Gastroesophageal sphincter (tissue), 4 donors: ENCODE measurements at regions not wholly inside any gene's neighbourhood (a gene's known extent, or its start where the extent isn't known, plus 50 kb on each side); places are given as distances from the start of the nearest gene placed in this dataset.

Experiments
- ATAC-seq: fragments of 150-250 bp; one replicate; pipeline ENCODE4 v1.9.1; 2016; ENCODE audit warnings: mild to moderate bottlenecking, moderate library complexity
- H3K27ac ChIP-seq, 4 donors: fragments of 200-600 bp; sonication (generic) in 3 of 4; 1 replicate in 3 of 4; 2 replicates in 1 of 4; pipeline ENCODE4 v1.5.1; 2016 to 2019
- H3K27me3 ChIP-seq: fragments of 200-600 bp; sonication (generic); one replicate; pipeline ENCODE4 v1.5.1; 2019
- H3K36me3 ChIP-seq, 2 donors: fragments of 200-600 bp; sonication (generic); one replicate each; pipeline ENCODE4 v1.5.1; 2019; ENCODE audit warnings: control low read depth in 1 of 2
- H3K4me1 ChIP-seq, 3 donors: fragments of 200-600 bp; sonication (generic); 1 replicate in 2 of 3; 2 replicates in 1 of 3; pipeline ENCODE4 v1.5.1; 2016 to 2019; ENCODE audit warnings: control low read depth in 2 of 3
- H3K4me3 ChIP-seq, 2 donors: fragments of 200-600 bp; sonication (generic); one replicate each; pipeline ENCODE4 v1.5.1; 2019; ENCODE audit warnings: mild to moderate bottlenecking in 1 of 2, moderate library complexity in 1 of 2
- H3K9me3 ChIP-seq, 3 donors: fragments of 200-600 bp; sonication (generic); one replicate each; pipeline ENCODE4 v1.5.1; 2017 to 2019; ENCODE audit warnings: control low read depth in 2 of 3
- EP300 ChIP-seq: sonication (generic); formaldehyde crosslinking; IDR thresholded peaks from one replicate; pipeline ENCODE4 v1.6.1; 2017; ENCODE audit warnings: antibody characterized with exemption, mild to moderate bottlenecking
- POLR2A ChIP-seq, 2 donors: fragments of 450-650 bp; IDR thresholded peaks; one replicate each; pipeline ENCODE4 v1.6.1; 2017; ENCODE audit warnings: antibody characterized with exemption in 2 of 2, mild to moderate bottlenecking in 2 of 2, moderate library complexity in 1 of 2
- POLR2AphosphoS5 ChIP-seq: sonication (generic); formaldehyde crosslinking; IDR thresholded peaks from one replicate; pipeline ENCODE4 v1.6.1; 2017; ENCODE audit warnings: antibody characterized with exemption
- WGBS, 2 donors: methylation state at CpG; one replicate each; pipeline ENCODE4 v1.1.5; 2018; ENCODE audit warnings: low coverage in 1 of 2; 5-methylcytosine and 5-hydroxymethylcytosine counted together
- TF ChIP-seq, protein P1 (sequence below), 4 experiments: fragments of 200-600 bp in 2 of 4; fragments of 450-650 bp in 2 of 4; sonication (generic) in 1 of 4; IDR thresholded peaks; one replicate each; pipeline ENCODE4 v1.5.1; 2017 to 2019; ENCODE audit warnings: antibody characterized with exemption in 4 of 4, mild to moderate bottlenecking in 2 of 4, moderate library complexity in 2 of 4

DNA sequence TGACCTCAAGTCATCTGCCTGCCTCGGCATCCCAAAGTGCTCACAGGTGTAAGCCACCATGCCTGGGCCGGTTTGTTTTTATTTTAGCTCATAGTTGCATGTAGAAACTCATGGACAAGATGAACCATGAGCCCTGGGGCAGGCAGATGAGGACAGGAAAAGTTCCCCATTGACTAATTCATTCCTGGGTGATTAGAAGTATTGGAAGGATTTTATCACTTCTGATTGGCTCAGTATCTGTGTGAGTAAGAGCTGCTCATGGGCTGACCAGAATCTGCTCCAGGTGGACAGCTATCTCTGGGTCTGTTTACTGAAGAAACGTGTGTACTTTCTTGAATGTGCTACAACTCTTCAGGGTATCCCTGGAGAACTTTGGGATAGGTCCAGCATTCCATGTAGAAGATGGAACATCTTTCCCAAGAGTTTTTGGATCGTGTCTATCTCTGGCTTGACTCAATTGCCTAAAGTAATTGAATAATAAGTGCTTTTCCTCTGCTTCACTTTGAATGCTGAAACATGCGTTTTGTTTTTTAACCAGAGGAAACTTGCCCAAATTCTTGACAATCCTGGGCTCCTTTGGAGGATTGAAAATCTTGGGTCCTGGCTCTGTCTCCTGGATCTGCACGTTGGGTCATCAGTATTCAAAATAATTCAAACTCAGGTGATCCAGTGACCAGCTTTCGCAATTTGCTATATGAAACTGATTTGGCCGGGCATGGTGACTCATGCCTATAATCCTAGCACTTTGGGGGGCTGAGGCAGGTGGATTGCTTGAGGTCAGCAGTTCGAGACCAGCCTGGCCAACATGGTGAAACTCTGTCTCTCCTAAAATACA, 88.6 kb upstream of the DHRSX start:
- H3K4me1 ChIP-seq, result peaks cover 0 to 17% (median 0%) of the 10 kb centered on the region in 3 donors
- no peaks in the 10 kb centered on the region for H3K9me3 ChIP-seq
- no peak overlapping the region for H3K4me3 ChIP-seq
- TF ChIP-seq, protein P1, sequence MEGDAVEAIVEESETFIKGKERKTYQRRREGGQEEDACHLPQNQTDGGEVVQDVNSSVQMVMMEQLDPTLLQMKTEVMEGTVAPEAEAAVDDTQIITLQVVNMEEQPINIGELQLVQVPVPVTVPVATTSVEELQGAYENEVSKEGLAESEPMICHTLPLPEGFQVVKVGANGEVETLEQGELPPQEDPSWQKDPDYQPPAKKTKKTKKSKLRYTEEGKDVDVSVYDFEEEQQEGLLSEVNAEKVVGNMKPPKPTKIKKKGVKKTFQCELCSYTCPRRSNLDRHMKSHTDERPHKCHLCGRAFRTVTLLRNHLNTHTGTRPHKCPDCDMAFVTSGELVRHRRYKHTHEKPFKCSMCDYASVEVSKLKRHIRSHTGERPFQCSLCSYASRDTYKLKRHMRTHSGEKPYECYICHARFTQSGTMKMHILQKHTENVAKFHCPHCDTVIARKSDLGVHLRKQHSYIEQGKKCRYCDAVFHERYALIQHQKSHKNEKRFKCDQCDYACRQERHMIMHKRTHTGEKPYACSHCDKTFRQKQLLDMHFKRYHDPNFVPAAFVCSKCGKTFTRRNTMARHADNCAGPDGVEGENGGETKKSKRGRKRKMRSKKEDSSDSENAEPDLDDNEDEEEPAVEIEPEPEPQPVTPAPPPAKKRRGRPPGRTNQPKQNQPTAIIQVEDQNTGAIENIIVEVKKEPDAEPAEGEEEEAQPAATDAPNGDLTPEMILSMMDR (IDR thresholded peaks at IDR 0.05), result no peak
- no peak for TF ChIP-seq EP300
- TF ChIP-seq POLR2A (IDR thresholded peaks at IDR 0.05), result no peak
- TF ChIP-seq POLR2AphosphoS5, result no peak
- H3K36me3 ChIP-seq, result no peaks in the 10 kb centered on the region
- H3K27ac ChIP-seq, result no peak overlapping the region
- peak; percentile 65 for ATAC-seq
- peaks cover 12% of the 10 kb centered on the region for H3K27me3 ChIP-seq
- WGBS, 2 donors, result 43 to 59% methylated on average over 5 to 7 of the region's 9 CpGs

DNA sequence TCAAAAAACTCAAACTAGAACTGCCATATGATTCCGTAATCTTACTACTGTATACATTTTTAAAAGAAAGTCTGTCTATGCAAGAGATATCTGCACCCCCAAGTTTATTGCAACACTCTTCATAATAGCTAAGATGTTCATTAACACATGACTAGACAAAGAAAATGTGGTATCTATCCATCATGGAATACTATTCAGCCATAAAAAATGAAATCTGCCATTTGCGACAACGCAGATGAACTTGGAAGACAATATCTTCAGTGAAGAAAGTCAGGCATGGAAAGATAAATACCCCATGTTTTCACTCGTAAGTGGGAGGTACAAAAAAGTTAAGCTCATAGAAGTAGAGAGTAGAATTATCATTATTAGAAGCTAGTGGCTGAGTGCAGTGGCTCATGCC, 87.3 kb upstream of the DHRSX start:
- WGBS, 2 donors, result 74 to 92% methylated on average over 3 to 4 of the region's 4 CpGs
- ATAC-seq, result no peak
- Histone ChIP-seq H3K4me1 (peaks cover 0 to 23% (median 8%) of the 10 kb centered on the region in 3 donors), H3K4me3 (no peak overlapping the region), H3K9me3 (no peaks in the 10 kb centered on the region), H3K27ac (no peak overlapping the region), H3K36me3 (no peaks in the 10 kb centered on the region), H3K27me3 (peaks cover 25% of the 10 kb centered on the region)
- TF ChIP-seq POLR2AphosphoS5 (no peak), POLR2A (IDR thresholded peaks at IDR 0.05) (no peak), EP300 (no peak)
- TF ChIP-seq, protein P1 (IDR thresholded peaks at IDR 0.05), result no peak

DNA sequence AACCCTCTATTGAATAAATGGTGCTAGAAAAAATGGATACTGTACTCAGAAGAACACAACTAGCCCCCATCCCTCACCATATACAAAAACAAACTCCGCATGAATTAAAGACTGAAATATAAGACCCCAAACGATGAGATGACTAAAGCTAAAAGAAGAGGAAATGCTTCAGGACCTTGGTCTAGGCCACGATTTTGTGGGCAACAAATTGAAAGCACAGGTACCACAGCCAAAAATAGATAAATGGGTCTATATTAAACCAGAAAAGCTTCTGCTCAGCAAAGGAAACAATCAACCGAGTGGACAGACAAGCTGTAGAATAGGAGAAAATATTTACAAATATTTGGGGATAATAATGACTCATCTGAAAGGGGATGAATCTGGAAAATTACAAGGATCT, 86.4 kb upstream of the DHRSX start:
- H3K4me3 ChIP-seq, result no peak overlapping the region
- H3K36me3 ChIP-seq, result no peaks in the 10 kb centered on the region
- peaks cover 0 to 23% (median 10%) of the 10 kb centered on the region in 3 donors for H3K4me1 ChIP-seq
- H3K27ac ChIP-seq, result no peak overlapping the region
- H3K9me3 ChIP-seq, result no peaks in the 10 kb centered on the region
- TF ChIP-seq POLR2AphosphoS5 (no peak), POLR2A (IDR thresholded peaks at IDR 0.05) (no peak)
- 67 to 82% methylated on average over 4 of the region's 4 CpGs for WGBS, 2 donors
- no peak for ATAC-seq
- H3K27me3 ChIP-seq, result peaks cover 34% of the 10 kb centered on the region

DNA sequence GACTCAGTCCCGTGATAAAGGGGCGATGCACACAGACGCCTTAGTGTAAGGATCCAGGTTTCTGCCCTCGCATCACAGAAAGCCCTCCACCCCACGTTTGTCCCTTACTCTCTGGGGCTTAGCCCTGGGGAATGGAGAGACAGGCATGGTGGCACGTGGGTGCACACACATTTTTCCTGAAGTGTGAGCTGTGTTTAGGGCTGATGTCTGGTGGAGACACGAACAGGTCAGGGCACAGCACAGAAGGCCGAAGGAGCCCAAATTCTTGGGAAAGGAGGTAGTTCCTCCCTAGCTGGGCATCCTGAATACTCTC, 84.3 kb upstream of the DHRSX start:
- Histone ChIP-seq H3K27ac (no peak overlapping the region), H3K9me3 (no peaks in the 10 kb centered on the region), H3K4me1 (peaks cover 0 to 23% (median 10%) of the 10 kb centered on the region in 3 donors), H3K36me3 (no peaks in the 10 kb centered on the region), H3K27me3 (peaks cover 54% of the 10 kb centered on the region), H3K4me3 (no peak overlapping the region)
- 42% methylated on average over 3 of the region's 8 CpGs; no CpG with 5 or more reads in 1 of the 2 donors for WGBS, 2 donors
- no peak for ATAC-seq
- TF ChIP-seq POLR2AphosphoS5 (no peak), EP300 (no peak), POLR2A (IDR thresholded peaks at IDR 0.05) (no peak)
- TF ChIP-seq, protein P1 (IDR thresholded peaks at IDR 0.05), result no peak

DNA sequence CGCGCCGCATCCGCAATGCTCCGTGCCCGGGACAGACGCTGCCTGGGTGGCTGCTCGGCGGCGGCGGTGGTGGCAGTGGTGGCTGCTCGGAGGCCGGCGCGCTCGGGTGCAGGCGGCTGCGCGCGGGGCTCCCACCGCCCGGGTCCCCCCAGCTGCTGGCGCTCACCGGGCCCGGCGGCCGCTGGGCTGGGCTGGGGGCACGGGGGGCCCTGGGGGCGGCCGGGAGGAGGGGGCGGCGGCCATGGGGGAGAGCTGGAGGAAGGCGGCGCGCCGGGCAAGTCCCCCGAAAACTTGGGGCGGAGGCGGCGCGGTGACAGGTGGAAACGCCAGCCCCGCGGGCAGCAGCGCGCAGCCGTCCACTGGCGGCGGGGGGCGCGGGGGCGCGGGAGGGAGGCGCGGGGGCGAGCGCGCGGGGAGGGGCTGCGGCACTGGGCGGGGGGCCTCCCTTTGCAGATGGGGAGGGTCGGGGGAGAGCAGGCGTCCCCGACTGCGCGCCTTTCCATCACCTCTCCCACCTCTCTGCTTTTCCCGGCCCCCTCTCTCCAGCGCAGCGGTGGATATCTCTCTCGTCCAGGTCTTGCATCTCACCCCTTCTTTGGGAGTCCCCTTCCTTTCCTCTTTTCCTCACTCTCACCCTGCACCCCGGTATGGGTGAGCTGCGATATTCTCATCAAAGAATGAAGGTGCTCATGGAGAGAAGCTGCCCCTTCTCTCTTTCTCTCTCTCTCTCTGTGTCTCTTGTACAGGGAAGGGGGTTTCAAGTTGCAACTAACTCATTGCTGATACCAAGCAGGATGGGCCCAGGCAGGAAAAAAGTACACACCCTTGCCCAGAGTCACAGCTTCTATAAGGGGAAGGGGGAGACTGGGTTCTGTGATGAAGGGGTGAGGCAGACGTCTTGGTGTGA, 83.7 kb upstream of the DHRSX start:
- Histone ChIP-seq H3K4me1 (peaks cover 0 to 23% (median 10%) of the 10 kb centered on the region in 3 donors), H3K27ac (no peak overlapping the region), H3K36me3 (no peaks in the 10 kb centered on the region), H3K27me3 (peaks cover 60% of the 10 kb centered on the region), H3K9me3 (no peaks in the 10 kb centered on the region), H3K4me3 (peak overlapping the region in 1 of 2 donors; percentile 16)
- 7% methylated on average over 7 of the region's 73 CpGs; no CpG with 5 or more reads in 1 of the 2 donors for WGBS, 2 donors
- ATAC-seq, result no peak
- no peak for TF ChIP-seq EP300
- TF ChIP-seq, protein P1 (IDR thresholded peaks at IDR 0.05), result no peak
- no peak for TF ChIP-seq POLR2A (IDR thresholded peaks at IDR 0.05)
- TF ChIP-seq POLR2AphosphoS5, result no peak
